H9 (cell line): ENCODE measurements at regions not wholly inside any gene's neighbourhood (a gene's known extent, or its start where the extent isn't known, plus 50 kb on each side); places are given as distances from the start of the nearest gene placed in this dataset.

Experiments used
- DNase-seq: peaks from one replicate; pipeline ENCODE4 v3.0.0-alpha.2; 2017
- H2AFZ ChIP-seq: one replicate; pipeline ENCODE4 v1.6.1; 2013; ENCODE audit warnings: mild to moderate bottlenecking, low read length, control low read depth, moderate library complexity
- H2AK5ac ChIP-seq: 2 replicates; pipeline ENCODE4 v1.6.1; 2013; ENCODE audit warnings: low read length, control low read depth, mixed read lengths; ENCODE audit not compliant: insufficient read length
- H2BK120ac ChIP-seq: one replicate; pipeline ENCODE4 v1.6.1; 2013; ENCODE audit warnings: low read depth, mild to moderate bottlenecking, low read length, control low read depth, inconsistent platforms; ENCODE audit not compliant: poor library complexity, severe bottlenecking
- H2BK12ac ChIP-seq: 2 replicates; pipeline ENCODE4 v1.6.1; 2013; ENCODE audit warnings: low read length, control low read depth, mixed read lengths, low read depth; ENCODE audit not compliant: insufficient read length
- H2BK15ac ChIP-seq: 2 replicates; pipeline ENCODE4 v1.6.1; 2013; ENCODE audit warnings: low read depth, low read length, control low read depth
- H2BK20ac ChIP-seq: one replicate; pipeline ENCODE4 v1.6.1; 2013; ENCODE audit warnings: low read depth, mild to moderate bottlenecking, low read length, control low read depth, inconsistent platforms; ENCODE audit not compliant: poor library complexity, severe bottlenecking
- H2BK5ac ChIP-seq: 2 replicates; pipeline ENCODE4 v1.6.1; 2013; ENCODE audit warnings: low read length, control low read depth, mixed read lengths; ENCODE audit not compliant: insufficient read length
- H3K14ac ChIP-seq: 2 replicates; pipeline ENCODE4 v1.6.1; 2013; ENCODE audit warnings: low read length, control low read depth; ENCODE audit not compliant: insufficient read depth
- H3K18ac ChIP-seq: 2 replicates; pipeline ENCODE4 v1.6.1; 2013; ENCODE audit warnings: low read depth, mild to moderate bottlenecking, mixed read lengths, low read length, control low read depth; ENCODE audit not compliant: insufficient read length
- H3K23ac ChIP-seq: 2 replicates; pipeline ENCODE4 v1.6.1; 2013; ENCODE audit warnings: low read length, control low read depth, mixed read lengths, low read depth; ENCODE audit not compliant: insufficient read length
- H3K23me2 ChIP-seq: 2 replicates; pipeline ENCODE4 v1.6.1; 2013; ENCODE audit warnings: low read depth, mild to moderate bottlenecking, mixed read lengths, low read length, control low read depth; ENCODE audit not compliant: insufficient read length, poor library complexity, severe bottlenecking
- H3K27ac ChIP-seq: 2 replicates; pipeline ENCODE4 v1.5.1; 2013; ENCODE audit warnings: low read length, control low read depth, mixed read lengths, low read depth; ENCODE audit not compliant: insufficient read length
- H3K27me3 ChIP-seq: 2 replicates; pipeline ENCODE4 v1.6.1; 2013; ENCODE audit warnings: low read length, control low read depth, inconsistent platforms; ENCODE audit not compliant: insufficient read depth
- H3K4ac ChIP-seq: 2 replicates; pipeline ENCODE4 v1.6.1; 2013; ENCODE audit warnings: low read depth, mild to moderate bottlenecking, control low read depth, inconsistent platforms, low read length, moderate library complexity
- H3K4me1 ChIP-seq: 2 replicates; pipeline ENCODE4 v1.6.1; 2013; ENCODE audit warnings: low read length, control low read depth, inconsistent platforms; ENCODE audit not compliant: insufficient read depth
- H3K4me2 ChIP-seq: 2 replicates; pipeline ENCODE4 v1.6.1; 2013; ENCODE audit warnings: low read length, control low read depth, mixed read lengths; ENCODE audit not compliant: insufficient read length, insufficient read depth
- H3K56ac ChIP-seq: 2 replicates; pipeline ENCODE4 v1.6.1; 2013; ENCODE audit warnings: low read depth, mild to moderate bottlenecking, mixed read lengths, low read length, control low read depth; ENCODE audit not compliant: insufficient read length
- H3K79me1 ChIP-seq: 2 replicates; pipeline ENCODE4 v1.6.1; 2013; ENCODE audit warnings: low read depth, mild to moderate bottlenecking, moderate library complexity, low read length, control low read depth, inconsistent platforms; ENCODE audit not compliant: insufficient read depth, poor library complexity, severe bottlenecking
- H3K79me2 ChIP-seq: 2 replicates; pipeline ENCODE4 v1.6.1; 2013; ENCODE audit warnings: low read length, control low read depth, inconsistent platforms; ENCODE audit not compliant: insufficient read depth
- H3K9ac ChIP-seq: 2 replicates; pipeline ENCODE4 v1.6.1; 2013; ENCODE audit warnings: low read length, control low read depth, mixed read lengths; ENCODE audit not compliant: insufficient read length; ENCODE audit errors: extremely low read depth
- H3K9me3 ChIP-seq: one replicate; pipeline ENCODE4 v1.6.1; 2013; ENCODE audit warnings: low read depth, low read length, inconsistent platforms; ENCODE audit not compliant: control insufficient read depth
- H3T11ph ChIP-seq: one replicate; pipeline ENCODE4 v1.6.1; 2013; ENCODE audit warnings: mild to moderate bottlenecking, low read length, control low read depth, inconsistent platforms
- H4K20me1 ChIP-seq: one replicate; pipeline ENCODE4 v1.6.1; 2013; ENCODE audit not compliant: control insufficient read depth, insufficient read length, insufficient read depth
- H4K5ac ChIP-seq: 2 replicates; pipeline ENCODE4 v1.6.1; 2013; ENCODE audit warnings: low read depth, mild to moderate bottlenecking, mixed read lengths, low read length, control low read depth; ENCODE audit not compliant: insufficient read length
- H4K8ac ChIP-seq: replicated peaks from 2 replicates; pipeline ENCODE4 v1.6.1; 2013; ENCODE audit warnings: low read length, control low read depth, mixed read lengths, low read depth; ENCODE audit not compliant: insufficient read length
- H4K91ac ChIP-seq: 2 replicates; pipeline ENCODE4 v1.6.1; 2013; ENCODE audit warnings: low read depth, mild to moderate bottlenecking, moderate library complexity, mixed read lengths, low read length, control low read depth; ENCODE audit not compliant: insufficient read length
- H3K27ac Mint-ChIP-seq, 3 experiments: 2 replicates in 2 of 3; 3 replicates in 1 of 3; pipeline ENCODE4 v1.8.0; 2020 to 2021; ENCODE audit warnings: mixed read lengths in 3 of 3, mild to moderate bottlenecking in 1 of 3, moderate library complexity in 1 of 3
- H3K27me3 Mint-ChIP-seq: 2 replicates; pipeline ENCODE4 v1.8.0; 2021; ENCODE audit warnings: low read depth, mild to moderate bottlenecking, moderate library complexity, mixed read lengths
- H3K36me3 Mint-ChIP-seq, 3 experiments: 2 replicates in 2 of 3; 3 replicates in 1 of 3; pipeline ENCODE4 v1.8.0; 2020 to 2021; ENCODE audit warnings: low read depth in 3 of 3, mixed read lengths in 3 of 3; ENCODE audit not compliant: insufficient read depth in 1 of 3
- H3K4me1 Mint-ChIP-seq, 2 experiments: 2 replicates each; pipeline ENCODE4 v1.8.0; 2020; ENCODE audit warnings: mixed read lengths in 2 of 2
- H3K4me3 Mint-ChIP-seq, 2 experiments: 2 replicates in 1 of 2; 3 replicates in 1 of 2; pipeline ENCODE4 v1.8.0; 2020 to 2021; ENCODE audit warnings: mild to moderate bottlenecking in 2 of 2, mixed read lengths in 2 of 2, moderate library complexity in 1 of 2
- H3K9me3 Mint-ChIP-seq, 2 experiments: 2 replicates in 1 of 2; 3 replicates in 1 of 2; pipeline ENCODE4 v1.8.0; 2020; ENCODE audit warnings: mild to moderate bottlenecking in 2 of 2, mixed read lengths in 2 of 2, moderate library complexity in 1 of 2
- CTCF ChIP-seq: fragments of 200-600 bp; sonication (generic); conservative IDR thresholded peaks from 3 replicates; pipeline ENCODE4 v1.8.0; 2021; ENCODE audit warnings: antibody characterized with exemption, mild to moderate bottlenecking
- WGBS: extraction: QIAGEN DNeasy Blood & Tissue Kit; methylation state at CpG from one replicate; pipeline ENCODE4 v1.1.7; 2013; ENCODE audit warnings: missing lambda C conversion rate, low lambda C conversion rate, mixed read lengths; ENCODE audit not compliant: insufficient read length; ENCODE audit errors: extremely low coverage; 5-methylcytosine and 5-hydroxymethylcytosine counted together

- Histone ChIP-seq H3K4me1 (no peaks in the 10 kb centered on the region), H2AFZ (no peak overlapping the region), H3K4ac (no peak overlapping the region), H4K5ac (no peak overlapping the region), H3K23ac (no peak overlapping the region), H3K27ac (no peak overlapping the region), H4K8ac (no peak overlapping the region), H3T11ph (no peak overlapping the region), H3K18ac (no peak overlapping the region), H3K4me2 (no peak overlapping the region), H2BK120ac (no peak overlapping the region), H3K56ac (no peak overlapping the region), H2BK15ac (no peak overlapping the region), H3K14ac (no peak overlapping the region), H3K27me3 (no peaks in the 10 kb centered on the region), H3K79me2 (no peaks in the 10 kb centered on the region), H2AK5ac (no peak overlapping the region), H2BK12ac (no peak overlapping the region), H2BK20ac (no peak overlapping the region), H3K9me3 (no peaks in the 10 kb centered on the region), H2BK5ac (no peak overlapping the region), H3K9ac (no peak overlapping the region), H4K91ac (no peak overlapping the region), H4K20me1 (no peaks in the 10 kb centered on the region), H3K23me2 (no peaks in the 10 kb centered on the region), H3K79me1 (no peaks in the 10 kb centered on the region)
- DNase-seq: no peak
- Mint-ChIP-seq H3K4me1 (peaks cover 9 to 10% of the 10 kb centered on the region in 2 experiments), H3K4me3 (no peak overlapping the region), H3K9me3 (peaks cover 2 to 4% of the 10 kb centered on the region in 2 experiments; a peak in 2 of 5 replicates), H3K27ac (no peak overlapping the region), H3K27me3 (peaks cover 2% of the 10 kb centered on the region; the same call in 1 of the 2 replicates), H3K36me3 (peaks cover 0 to 2% (median 0%) of the 10 kb centered on the region in 3 experiments; a peak in 3 of 7 replicates)
- no CpG with 5 or more reads among the region's 5 CpGs for WGBS
- TF ChIP-seq CTCF: no peak
These were observed 612.0 kb upstream of the CLINT1 start for GRCh38 chr5:158470764-158471534.
